ENCODE measurements at regions not wholly inside any gene's neighbourhood (a gene's known extent, or its start where the extent isn't known, plus 50 kb on each side); places are given as distances from the start of the nearest gene placed in this dataset.

DNA sequence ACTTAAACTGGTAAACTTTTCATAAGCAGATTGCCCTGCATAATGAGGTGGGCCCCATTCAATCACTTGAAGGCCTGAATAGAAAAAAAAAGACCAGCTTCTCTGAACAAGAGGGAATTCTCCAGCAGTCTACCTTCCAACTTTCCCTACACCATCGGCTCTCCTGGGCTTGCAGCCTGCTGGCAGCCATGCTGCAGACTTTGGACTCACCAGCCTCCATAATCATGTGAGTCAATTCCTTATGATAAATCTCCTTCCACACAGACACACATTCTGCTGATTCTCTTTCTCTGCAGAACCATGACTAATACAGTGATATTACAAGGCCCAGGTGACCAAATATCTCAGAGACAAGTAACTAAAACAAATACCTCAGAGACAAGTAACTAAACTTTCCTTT lies 113.8 kb upstream of the WDR17 start:
- Histone ChIP-seq H3K9me3 (no peaks in the 10 kb centered on the region), H3K36me3 (no peaks in the 10 kb centered on the region), H3K27ac (no peak overlapping the region), H3K4me3 (no peak overlapping the region), H3K4me1 (no peaks in the 10 kb centered on the region), H3K27me3 (no peaks in the 10 kb centered on the region)
- intact Hi-C loops (cut with DNase I) = loop anchor here (5.0 kb wide), 1 partner anchor 391 kb away; no protein-coding TSS in a partner anchor
- DNase-seq (ENCODE audit: low spot score in 2 of 2) = no peak
- TF ChIP-seq, protein P1, sequence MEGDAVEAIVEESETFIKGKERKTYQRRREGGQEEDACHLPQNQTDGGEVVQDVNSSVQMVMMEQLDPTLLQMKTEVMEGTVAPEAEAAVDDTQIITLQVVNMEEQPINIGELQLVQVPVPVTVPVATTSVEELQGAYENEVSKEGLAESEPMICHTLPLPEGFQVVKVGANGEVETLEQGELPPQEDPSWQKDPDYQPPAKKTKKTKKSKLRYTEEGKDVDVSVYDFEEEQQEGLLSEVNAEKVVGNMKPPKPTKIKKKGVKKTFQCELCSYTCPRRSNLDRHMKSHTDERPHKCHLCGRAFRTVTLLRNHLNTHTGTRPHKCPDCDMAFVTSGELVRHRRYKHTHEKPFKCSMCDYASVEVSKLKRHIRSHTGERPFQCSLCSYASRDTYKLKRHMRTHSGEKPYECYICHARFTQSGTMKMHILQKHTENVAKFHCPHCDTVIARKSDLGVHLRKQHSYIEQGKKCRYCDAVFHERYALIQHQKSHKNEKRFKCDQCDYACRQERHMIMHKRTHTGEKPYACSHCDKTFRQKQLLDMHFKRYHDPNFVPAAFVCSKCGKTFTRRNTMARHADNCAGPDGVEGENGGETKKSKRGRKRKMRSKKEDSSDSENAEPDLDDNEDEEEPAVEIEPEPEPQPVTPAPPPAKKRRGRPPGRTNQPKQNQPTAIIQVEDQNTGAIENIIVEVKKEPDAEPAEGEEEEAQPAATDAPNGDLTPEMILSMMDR (IDR thresholded peaks at IDR 0.05) = no peak

DNA sequence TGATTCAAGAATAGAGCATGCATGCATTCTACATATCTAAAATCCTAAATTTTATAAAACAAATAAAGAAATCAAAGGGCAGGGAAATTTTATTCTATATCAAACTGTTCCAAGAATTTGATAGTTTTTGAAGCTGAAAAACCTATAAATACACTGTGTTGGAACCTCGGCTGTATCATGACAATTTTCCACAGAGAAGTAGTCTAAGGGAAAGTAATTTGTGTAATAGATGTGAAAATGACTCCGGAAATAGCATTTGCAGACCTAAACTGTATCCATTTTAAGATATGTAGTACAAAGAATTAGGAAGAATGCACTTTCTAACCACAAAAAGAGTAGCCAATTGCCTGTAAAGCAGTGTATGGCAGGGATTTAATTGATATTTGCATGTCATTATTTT lies 112.5 kb upstream of the WDR17 start:
- no peaks in the 10 kb centered on the region for H3K27me3 ChIP-seq
- no peak overlapping the region for H3K27ac ChIP-seq
- no peak overlapping the region for H3K4me3 ChIP-seq
- H3K4me1 ChIP-seq = no peaks in the 10 kb centered on the region
- intact Hi-C loops (cut with DNase I) = loop anchor here (5.0 kb wide), 1 partner anchor 389 kb away; no protein-coding TSS in a partner anchor
- no peak for DNase-seq (ENCODE audit: low spot score in 2 of 2)
- TF ChIP-seq, protein P1 (IDR thresholded peaks at IDR 0.05) = no peak
- H3K9me3 ChIP-seq = no peaks in the 10 kb centered on the region
- H3K36me3 ChIP-seq = no peaks in the 10 kb centered on the region

DNA sequence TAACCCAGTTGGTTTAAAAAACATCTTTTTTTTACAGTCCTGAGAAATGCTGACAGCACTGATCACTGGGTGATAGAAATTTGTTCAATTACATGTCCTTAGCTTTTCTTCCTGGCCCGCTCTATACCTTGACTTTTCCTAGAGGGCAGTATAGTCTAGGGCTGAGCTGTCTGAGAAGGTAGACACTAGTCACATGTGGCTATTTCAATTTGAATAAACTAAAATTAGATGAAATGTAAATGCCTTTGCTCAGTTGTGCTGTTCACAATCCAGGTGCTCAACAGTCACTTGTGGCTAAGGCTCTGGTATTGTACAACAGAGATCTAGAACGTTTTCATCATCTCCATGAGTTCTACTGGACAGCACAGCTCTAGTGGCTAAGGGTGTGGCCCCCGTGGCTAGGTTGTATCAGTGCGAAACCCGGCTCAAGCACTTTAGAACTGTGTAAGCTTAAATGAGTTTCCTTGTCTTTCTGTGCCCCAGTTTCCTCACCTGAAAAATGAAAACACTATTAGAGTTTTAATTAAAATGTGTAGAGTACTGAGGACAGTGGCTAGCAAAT lies 111.6 kb upstream of the WDR17 start:
- TF ChIP-seq, protein P1 (IDR thresholded peaks at IDR 0.05) = no peak
- DNase-seq (ENCODE audit: low spot score in 2 of 2) = no peak
- intact Hi-C loops (cut with DNase I) = loop anchor here (5.0 kb wide), 1 partner anchor 388 kb away; no protein-coding TSS in a partner anchor
- Histone ChIP-seq H3K4me3 (no peak overlapping the region), H3K27ac (no peak overlapping the region), H3K4me1 (no peaks in the 10 kb centered on the region), H3K9me3 (no peaks in the 10 kb centered on the region), H3K36me3 (no peaks in the 10 kb centered on the region), H3K27me3 (no peaks in the 10 kb centered on the region)

DNA sequence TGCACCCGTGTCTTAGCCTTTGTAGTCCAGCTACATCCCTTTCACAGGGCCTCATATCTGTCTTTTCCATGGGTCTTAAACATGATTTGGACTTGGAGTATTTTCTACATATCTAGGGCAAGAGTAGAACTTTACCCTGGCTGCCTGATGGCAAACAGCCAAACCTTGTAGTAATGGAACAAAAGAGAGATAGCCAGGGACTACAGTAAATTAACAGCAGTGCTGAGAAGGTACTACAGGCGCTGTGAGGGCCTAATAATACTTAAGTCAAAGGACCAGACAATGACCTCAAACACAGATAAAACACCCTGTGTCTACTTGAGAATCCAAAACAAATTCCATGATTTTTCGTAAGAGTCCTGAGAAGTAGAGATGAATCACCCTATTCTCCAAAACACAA lies 111.0 kb upstream of the WDR17 start:
- TF ChIP-seq, protein P1 (IDR thresholded peaks at IDR 0.05) = no peak
- no peaks in the 10 kb centered on the region for H3K9me3 ChIP-seq
- H3K4me3 ChIP-seq = no peak overlapping the region
- no peaks in the 10 kb centered on the region for H3K4me1 ChIP-seq
- H3K27ac ChIP-seq = no peak overlapping the region
- intact Hi-C loops (cut with DNase I) = loop anchor here (5.0 kb wide), 1 partner anchor 388 kb away; no protein-coding TSS in a partner anchor
- H3K36me3 ChIP-seq = no peaks in the 10 kb centered on the region
- no peak for DNase-seq (ENCODE audit: low spot score in 2 of 2)
- no peaks in the 10 kb centered on the region for H3K27me3 ChIP-seq

DNA sequence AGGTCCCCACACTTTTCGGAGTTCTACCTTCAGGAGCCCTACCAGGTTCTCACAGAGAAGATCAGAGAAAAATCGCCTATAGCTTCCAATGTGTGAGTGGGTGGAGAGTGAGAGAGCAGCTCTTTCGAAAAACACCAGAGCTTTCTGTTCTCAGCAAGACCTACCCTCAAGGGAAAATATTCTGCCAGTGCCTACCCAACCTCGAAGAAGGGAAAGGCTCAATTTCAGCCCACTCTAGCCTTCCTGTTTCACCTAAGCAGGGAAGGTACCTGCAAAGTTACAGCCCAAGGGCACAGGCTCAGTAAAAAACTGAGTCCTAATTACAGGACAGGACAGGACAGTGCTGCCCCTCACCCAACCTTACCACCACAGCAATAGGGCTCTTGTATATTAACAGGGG lies 104.0 kb upstream of the WDR17 start:
- no peaks in the 10 kb centered on the region for H3K36me3 ChIP-seq
- TF ChIP-seq, protein P1 (IDR thresholded peaks at IDR 0.05) = no peak
- H3K27me3 ChIP-seq = no peaks in the 10 kb centered on the region
- intact Hi-C loops (cut with DNase I) = no loop called here
- H3K9me3 ChIP-seq = no peaks in the 10 kb centered on the region
- no peak overlapping the region for H3K27ac ChIP-seq
- no peaks in the 10 kb centered on the region for H3K4me1 ChIP-seq
- H3K4me3 ChIP-seq = no peak overlapping the region
- no peak for DNase-seq (ENCODE audit: low spot score in 2 of 2)

DNA sequence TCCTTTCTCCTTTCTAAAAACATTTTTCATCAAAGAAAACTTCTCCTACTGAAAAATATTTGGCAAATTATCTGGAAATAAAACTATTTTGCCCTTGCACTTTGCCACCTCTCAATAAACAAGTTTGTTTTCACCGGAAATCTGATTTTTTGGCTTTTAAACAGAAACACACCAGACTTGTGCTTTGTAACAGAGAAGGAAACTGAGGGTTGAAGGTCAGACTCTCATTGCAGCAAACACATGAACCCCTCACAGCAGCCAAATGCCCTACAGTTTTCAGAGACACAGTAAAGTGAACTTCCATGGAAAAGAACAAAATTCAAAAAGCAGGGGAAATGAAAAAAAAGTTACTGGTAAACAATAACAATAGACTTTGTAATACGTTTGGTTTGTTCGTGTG lies 95.6 kb upstream of the WDR17 start:
- no peak overlapping the region for H3K27ac ChIP-seq
- no peak overlapping the region for H3K4me3 ChIP-seq
- no peaks in the 10 kb centered on the region for H3K27me3 ChIP-seq
- intact Hi-C loops (cut with DNase I) = no loop called here
- TF ChIP-seq, protein P1 (IDR thresholded peaks at IDR 0.05) = no peak
- H3K36me3 ChIP-seq = no peaks in the 10 kb centered on the region
- no peaks in the 10 kb centered on the region for H3K9me3 ChIP-seq
- DNase-seq (ENCODE audit: low spot score in 2 of 2) = no peak
- H3K4me1 ChIP-seq = no peaks in the 10 kb centered on the region
